ENCODE measurements at regions not wholly inside any gene's neighbourhood (a gene's known extent, or its start where the extent isn't known, plus 50 kb on each side); places are given as distances from the start of the nearest gene placed in this dataset.
A peak's percentile ranks its signal among the peaks of the same experiment; 100 is the strongest.

DNA sequence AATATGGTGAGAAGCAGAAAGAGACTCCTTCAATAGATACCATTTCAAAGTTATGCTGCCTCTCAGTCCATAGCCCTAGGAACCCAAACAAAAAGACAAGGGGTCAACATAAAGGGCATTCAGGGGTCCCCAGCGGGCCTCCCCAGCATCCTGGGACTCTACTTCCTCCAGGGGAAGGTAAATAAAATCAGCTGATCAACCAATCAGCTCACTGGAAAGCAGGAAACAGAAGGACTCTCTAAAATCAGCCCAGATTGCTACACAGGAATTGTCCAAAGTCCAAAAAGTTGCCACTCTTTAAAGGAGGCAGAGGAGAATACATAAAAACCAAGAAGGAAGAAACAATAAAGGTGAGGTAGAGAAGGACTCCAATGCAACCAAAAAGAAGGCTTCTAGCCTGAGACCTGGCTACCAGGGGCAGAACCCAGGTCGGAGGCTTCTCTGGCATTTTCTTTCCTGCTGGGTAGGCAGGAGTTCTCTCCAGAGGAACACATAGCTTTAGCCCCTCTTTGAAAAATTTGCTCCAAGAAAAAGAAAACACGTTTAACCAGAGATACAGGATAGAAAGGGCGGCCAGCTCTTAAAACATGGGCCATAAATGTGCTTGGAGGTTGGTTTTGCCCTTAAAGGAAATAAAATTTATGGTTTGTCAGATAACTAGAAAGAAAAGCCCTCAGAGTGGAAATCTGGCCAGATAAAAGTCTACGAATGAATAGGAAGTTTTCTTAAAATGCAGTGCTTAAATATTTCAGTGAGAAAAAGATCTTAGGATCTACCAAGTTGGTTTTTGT is 404.6 kb downstream of the SOX9 start:
- no peak for DNase-seq (ENCODE audit: low spot score)

DNA sequence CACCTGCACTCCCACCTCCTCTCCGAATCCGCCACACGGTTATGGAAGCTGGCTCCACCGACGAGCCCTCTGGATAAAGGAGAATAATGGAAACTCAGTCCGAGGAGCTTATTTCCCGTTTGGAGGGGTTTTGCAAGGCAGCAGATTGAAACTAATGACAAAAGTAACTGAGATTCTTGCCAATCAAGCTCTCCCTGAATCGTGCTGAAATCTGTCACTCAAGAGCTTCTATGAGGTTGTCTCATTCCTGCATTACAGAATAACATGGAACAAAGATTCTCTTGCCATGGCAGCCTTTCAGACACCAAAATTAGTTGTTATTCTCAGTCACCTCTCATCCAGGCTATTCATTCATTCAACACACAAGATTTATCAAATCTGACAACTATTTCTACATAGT is 405.9 kb downstream of the SOX9 start:
- no peak for DNase-seq (ENCODE audit: low spot score)

DNA sequence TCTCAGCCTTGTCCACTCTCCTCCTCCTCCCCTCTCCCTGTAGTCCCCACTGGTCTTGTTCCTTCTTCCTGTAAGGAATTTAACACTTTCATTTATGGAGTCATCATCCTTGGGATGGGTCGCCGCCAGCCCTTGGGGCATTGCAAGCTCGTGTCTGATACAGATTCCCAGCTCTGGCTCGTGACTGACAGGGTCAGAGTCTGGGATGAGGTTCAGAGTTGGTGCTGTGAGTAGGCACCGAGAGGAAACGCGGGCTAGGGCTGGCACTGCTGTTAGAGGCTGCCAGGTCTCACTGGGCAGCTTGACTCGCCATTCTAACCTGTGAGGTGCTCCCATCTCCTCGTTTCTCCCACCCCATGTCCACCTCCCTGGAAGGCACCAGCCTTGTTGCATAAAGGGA is 407.0 kb downstream of the SOX9 start:
- no peak for DNase-seq (ENCODE audit: low spot score)

DNA sequence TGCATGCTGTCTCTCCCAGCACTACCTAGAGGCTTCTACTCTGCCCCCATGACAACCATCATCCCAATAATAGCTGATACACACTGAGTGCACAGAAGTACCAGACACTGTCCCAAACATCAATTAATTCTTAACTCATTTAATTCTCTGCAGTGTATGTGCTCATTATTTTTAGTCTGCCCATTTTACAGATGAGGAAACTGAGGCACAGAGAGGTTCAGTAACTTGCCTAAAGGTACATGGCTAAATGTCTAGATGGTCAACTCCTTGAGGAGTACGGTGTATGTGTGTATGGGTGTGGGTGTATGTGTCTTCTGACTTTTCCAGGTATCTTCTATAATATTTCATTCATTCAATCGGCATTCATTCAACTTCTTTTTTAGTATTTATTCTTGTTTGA is 407.9 kb downstream of the SOX9 start:
- DNase-seq (ENCODE audit: low spot score), result no peak

DNA sequence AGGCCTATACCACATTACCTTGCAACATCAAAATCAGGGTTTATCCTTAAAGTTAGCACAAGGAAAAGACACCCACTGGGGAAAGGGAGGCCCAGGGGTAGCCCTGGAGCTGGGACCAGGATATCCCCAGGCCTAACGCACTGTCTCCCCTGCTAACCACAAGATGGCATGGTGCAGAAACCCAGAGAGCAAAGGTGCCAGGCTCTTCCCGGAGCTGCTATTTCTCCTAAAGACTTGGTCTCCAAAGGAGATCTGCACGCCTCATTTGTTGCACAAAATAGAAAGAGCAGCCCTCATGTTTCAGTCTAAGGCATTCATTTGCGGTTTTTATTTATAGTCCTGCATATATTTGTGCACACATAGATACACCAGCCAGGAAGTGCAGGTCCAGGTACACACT is 408.6 kb downstream of the SOX9 start:
- DNase-seq (ENCODE audit: low spot score), result no peak

DNA sequence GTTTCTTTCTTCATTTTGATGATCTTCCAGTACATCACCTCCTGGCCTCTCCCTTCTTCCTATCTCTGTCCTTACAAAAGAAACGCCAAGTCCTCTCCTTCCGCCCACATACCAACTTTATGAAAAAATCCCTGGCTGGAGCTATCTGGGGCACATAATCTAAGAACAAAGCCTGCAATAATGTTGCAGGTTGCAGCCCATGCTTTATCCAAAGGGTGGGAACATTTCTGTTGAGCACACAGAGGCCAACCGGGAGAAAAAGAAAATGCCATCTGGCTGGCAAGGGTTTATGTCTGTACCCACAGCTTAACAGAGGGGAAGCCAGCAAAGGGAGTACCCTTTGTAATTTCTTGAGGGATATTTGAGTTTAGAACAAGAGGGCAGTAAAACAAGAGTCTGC is 409.6 kb downstream of the SOX9 start:
- DNase-seq (ENCODE audit: low spot score), result no peak

DNA sequence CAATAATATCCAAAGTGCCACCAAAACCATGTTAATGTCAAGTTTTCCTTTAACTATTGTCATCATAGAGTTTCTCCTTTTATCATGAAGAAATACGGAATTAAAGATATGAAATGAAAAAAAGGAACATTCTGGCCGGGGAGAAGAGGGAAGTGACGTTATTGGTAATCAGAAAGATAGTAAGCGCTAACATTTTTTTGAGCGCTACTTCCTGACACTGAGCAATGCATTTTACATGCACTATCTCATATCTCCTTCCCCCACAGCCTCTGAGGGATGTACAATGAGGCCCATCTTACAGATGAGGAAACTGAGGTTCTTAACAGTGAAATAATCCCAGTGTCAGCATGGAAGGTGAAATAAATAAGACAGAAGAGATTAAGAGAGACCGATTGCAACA is 410.9 kb downstream of the SOX9 start:
- DNase-seq (ENCODE audit: low spot score), result no peak

DNA sequence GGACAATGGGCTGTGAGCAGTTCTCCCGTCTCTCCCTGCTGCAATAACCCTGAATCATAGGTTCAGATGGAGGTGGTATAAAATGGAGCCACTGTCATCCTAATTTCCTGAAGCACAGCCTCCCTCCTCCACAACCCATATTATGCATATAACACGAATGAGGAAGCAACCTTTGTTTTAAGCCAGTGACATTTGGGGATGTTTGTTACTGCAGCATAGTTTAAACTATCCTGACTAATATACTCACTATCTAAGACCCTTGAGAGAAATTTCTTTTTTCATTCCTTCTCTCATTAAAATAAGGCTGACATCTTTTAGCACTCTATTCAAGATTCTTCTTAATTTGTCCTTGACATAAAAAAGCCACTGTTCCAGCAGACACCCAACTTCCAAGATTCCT is 413.4 kb downstream of the SOX9 start:
- DNase-seq (ENCODE audit: low spot score), result no peak

DNA sequence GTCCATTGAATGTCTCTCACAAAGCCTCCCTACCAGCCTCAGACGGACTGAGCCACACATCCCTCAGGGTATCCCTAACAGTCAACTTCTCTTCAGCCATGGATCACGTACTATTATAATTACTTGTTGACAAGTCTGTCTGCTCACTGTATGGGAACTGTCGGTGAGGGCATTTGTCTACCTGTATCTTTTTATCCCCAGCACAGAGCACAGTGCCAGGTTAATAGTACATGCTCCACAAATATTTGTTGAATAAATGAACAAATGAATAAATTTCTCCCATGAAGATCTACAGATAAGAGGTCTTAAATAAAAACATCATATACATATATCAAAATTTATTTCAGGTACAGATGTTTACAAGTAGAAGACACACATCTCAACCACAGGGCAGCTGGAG is 414.0 kb downstream of the SOX9 start:
- DNase-seq (ENCODE audit: low spot score), result no peak

DNA sequence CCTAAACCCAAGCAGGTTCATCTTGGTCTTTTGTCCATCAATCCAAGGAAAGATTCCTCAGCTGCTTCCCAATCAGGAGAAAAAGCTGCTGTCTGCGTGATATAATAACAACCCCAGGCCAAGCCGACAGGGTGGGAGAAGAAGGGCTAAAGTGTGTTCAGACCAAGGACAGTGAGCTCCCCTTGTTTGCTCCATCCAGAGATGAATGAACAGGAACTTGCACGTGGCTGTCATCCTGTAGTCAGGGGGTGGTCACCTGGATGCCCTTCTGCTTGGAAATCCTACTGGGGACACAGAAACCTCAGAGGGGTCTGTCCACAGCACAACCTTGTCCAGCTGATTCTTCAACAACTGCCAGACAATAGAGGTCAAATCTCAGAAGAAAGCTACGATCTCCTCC is 414.5 kb downstream of the SOX9 start:
- DNase-seq (ENCODE audit: low spot score), result no peak

DNA sequence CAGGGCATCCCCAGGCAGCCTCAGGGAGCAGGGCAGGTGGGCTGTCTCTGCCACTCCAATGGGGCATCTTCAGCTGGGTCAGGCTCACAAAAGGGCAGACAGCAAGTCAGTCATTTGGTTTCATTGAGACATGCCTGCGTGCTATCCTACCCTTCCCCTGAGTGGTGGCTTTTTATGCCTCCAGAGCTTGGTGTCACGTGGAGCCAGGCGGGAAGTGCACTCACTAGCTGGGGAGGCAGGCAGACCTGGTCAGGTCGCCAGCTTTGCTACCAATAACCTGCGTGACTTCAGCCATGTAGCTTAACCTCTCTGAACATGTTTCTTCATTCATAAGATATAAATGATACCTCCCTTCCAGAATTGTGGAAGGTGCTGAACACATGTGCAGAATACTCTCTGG is 415.0 kb downstream of the SOX9 start:
- DNase-seq (ENCODE audit: low spot score), result no peak

DNA sequence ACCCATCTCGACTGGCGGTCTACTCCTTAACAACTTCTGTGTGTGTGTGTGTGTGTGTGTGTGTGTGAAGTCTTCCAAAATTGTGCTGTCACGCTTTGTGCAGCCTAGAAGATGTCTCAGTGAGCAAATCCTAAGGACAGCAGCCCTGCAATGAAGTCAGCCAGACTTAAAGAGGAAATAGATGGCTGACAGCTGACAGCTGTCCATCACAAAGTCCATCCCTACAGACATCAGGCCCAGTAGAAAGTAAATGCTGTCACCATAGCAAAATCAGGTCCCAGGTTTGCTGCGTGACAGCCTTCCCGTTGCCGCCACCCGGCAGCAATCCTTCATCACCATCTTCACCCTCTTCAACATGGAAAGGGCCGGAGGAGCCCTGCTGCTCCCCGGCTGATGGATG is 416.0 kb downstream of the SOX9 start:
- DNase-seq (ENCODE audit: low spot score), result no peak

DNA sequence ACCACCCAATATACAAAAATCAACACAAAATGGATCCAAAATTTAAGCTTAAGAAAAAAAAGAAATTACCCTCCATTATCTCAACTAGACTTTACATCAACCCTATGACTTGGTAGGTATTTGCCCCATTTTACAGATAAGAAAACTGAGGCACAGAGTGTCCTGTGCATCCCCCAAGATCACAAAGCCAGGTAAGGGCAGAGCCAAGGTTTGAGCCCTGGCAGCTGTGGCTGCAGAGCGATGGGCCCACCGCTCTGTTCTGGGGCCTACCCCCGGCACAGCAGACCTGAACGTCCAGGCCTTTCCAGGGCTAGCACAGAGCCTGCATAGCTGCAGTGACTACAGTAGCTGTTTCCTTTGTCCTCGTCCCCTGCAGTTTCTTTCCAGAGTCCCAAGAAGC is 417.6 kb downstream of the SOX9 start:
- DNase-seq (ENCODE audit: low spot score), result no peak

DNA sequence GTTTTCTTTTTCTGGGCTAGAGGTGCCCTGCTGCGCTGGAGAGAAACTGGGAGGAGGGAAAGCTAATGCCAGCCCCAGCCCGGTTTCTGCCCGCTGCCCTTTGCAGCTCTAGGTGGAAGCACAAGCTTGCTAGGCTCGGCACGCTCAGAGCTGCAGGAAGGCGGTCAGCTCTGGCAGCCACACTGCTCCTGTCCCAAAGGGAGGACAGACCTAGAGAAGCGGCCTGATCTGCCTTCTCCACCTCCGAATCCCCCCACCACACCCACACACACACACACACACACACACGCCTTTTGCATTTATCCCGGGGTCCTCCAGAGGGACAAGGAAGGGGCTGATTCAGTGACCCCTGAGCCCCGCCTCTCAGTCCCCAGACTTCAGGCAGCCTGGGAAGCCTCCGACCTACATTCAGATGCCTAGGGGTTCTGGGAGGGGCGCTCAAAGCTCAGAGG is 418.1 kb downstream of the SOX9 start:
- DNase-seq (ENCODE audit: low spot score), result no peak

DNA sequence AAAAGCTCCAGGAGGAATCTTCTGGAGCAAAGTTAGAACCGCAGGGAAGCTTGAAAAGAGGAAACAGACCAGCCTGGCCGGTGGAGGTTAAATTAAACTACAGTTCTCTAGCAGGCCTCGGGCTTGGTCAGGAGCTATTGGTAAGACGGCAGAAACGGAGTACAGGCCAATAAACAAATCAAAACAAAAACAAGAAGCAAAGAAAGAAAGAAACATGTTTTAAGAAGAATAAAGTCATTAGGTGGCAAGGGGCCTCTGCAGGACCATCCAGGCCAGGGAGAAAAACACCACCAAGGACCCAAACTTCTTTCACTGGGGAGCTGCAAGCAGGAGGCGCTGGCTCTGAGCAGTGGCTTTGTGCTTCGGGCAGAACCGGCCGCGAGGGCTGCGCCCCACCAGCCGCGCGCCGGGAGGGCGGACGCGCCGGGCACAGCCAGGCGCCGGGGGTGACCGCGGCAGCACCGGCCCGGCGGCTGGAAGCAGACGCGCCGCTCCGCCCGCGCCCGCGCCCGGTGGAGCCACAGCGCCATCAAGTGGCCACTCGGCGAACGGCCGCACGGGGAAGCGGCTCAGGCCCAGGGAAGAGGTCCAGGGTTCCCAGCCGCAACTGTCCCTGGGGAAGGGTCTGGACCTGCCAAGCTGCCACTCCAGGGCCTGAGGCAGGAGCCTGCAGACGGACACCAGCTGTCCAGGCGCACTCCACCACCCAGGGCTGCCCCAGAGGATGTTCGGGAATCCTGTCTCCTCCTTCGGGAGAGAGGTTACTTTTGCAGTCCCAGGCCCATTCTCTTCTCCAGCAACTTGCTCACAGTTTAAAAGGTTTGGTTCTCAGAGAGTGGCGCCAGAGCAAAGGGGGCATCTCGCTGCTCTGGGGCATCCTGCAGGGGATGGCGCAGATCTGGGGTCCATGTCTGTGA is 419.4 kb downstream of the SOX9 start:
- DNase-seq (ENCODE audit: low spot score), result peak; percentile 40

DNA sequence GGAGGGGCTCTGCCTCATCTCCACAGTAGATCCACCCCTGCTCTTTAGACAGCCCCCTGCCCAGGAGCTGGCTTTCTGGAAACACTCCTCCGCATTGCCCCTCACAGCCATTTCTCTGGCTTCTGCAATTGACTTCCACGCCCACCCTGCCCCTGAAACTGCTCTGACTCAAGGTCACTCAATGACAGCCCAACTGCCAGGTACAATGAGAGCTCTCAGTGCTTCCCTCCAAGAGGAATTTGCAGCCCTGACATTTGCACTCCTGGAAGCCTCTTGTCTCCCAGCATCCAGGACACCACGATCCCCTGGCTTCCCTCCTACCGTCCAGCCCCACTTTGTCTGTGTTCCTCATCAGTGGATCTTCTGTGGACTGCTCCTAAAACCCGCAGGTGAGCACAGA is 421.5 kb downstream of the SOX9 start:
- no peak for DNase-seq (ENCODE audit: low spot score)

DNA sequence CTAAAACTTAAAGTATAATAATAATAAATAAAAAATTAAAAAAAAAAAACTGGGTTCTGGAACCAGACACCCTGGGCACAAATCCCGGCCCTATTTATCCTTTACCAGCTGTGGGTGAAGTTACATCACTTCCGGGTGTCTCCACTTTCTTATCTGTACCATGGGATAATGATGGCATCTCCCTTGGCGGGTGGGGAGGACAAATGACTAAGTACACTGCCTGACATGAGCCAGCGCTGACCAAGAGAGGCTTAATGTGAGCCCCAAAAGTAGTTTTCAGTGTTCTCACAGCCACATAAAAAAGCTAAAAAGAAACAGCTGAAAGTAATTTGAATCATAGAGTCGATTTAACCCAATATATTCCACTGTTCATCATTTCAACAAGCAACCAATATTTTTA is 424.9 kb downstream of the SOX9 start:
- no peak for DNase-seq (ENCODE audit: low spot score)

DNA sequence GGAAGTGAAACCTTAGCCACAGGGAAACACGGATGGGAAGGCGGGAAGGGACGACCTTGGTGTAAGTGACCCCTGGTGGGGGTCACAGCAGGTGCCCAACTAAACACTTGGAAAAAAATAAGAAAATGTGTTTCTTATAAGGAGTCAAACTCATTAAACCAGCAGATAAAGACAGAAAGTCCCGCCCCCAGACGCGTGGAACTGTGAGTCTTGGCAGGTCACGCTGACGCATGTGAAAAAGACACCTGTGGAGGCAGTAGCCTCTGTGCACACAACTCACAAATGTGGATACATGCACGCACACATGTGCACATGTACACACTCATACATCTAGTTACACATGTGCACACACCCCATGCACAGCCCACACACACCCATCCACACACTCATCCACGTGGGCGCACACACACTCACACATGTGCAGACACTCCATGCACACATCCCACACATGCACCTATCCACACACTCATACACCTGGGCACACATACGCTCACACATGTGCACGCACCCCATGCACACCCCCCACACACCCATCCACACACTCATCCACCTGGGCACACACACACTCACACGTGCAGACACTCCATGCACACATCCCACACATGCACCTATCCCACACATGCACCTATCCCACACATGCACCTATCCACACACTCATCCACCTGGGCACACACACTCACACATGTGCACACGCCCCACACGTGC is 432.4 kb downstream of the SOX9 start:
- DNase-seq (ENCODE audit: low spot score), result no peak

DNA sequence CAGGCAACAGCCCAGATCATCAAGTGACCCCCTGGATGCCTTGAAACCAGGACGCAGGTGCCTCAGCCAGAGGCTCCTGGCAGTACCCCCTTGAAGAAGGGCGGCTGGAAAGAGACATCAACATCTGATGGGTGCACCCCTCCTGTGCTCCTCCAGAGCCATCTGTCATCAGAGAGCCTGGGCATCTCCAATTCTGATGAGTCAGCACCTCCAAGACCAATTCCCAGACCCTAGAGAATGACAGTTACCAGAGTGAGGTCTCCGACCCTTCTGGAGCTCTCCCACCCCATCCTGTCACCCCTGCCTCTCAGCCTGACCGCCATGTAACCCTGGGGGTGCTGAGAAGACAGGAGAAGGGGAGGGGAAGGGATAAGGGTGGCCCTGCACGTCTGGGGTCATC is 433.7 kb downstream of the SOX9 start:
- no peak for DNase-seq (ENCODE audit: low spot score)

DNA sequence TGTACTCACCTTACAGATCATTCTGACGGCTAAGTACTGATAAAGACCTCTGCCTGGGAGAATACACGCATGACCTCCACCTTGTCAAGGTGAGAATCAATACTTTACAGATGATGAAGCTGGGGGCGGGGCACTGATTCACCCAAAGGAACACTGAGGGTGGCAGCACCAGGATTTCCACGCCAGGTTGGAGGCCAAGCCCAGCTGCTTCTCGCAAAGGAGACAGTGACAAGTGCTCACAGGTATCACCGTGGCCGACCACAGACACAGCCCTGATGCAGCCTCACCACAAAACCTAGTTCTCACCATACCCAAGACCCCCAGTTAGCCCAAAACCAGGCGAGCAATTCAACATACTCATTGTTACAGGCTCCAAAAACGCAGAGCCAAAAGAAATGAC is 434.2 kb downstream of the SOX9 start:
- DNase-seq (ENCODE audit: low spot score), result no peak

DNA sequence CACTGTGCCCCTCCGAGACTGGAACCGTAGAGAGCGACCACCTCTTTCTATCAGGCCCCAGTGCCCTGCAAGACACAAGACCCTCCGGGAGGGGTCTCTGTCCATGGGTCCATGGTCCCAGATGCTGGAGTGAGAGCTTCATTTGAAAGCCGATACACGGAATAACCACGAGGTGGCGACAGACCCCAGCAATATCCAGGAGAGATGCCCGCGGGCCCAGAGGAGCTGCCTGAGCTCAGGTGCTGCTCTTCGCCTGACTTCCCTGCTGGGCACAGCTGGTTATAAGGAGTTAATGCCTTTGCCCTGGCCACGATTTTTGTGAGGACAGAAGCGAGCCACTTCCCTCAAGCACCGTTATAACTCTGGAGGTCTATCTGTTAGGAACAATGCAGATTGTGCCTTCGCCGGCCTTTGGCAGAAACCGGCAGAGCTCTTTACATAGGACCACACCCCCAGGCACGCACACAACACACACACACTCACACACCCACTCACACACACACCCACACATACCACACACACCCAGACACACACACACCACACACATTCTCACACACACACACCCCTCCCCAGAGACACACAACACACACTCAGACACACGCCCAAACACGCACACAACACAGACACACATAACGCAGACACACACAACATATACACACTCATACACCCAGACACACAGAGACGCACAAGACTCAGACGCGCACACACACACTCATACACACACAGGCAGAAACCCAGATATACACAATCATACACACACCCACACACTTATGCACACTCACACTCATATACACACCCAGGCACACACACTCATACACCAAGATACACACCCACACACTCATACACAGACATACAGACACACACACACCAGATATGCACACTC is 436.4 kb downstream of the SOX9 start:
- DNase-seq (ENCODE audit: low spot score), result peak; percentile 52

DNA sequence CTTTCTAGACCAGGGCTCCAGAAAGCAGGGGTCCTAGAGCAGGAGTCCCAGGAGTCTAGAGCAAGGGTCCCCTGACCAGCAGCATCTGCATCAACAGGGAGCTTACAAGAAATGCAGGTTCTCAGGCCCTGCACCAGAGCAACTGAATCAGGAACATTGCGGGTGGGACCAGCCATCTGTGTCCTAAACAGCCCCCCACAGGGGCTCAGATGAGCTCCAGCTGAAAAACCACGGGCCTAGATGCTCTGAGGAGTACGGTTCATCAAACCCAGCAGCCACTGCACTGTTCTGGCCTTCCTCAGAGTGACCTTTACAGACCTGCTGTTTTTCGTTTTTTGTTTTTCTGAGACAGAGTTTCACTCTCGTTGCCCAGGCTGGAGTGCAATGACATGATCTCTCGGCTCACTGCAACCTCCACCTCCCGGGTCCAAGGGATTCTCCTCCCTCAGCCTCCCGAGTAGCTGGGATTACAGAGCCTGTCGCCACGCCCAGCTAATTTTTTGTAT is 438.2 kb downstream of the SOX9 start:
- DNase-seq (ENCODE audit: low spot score), result no peak
